HepG2 (cell line): ENCODE measurements at regions not wholly inside any gene's neighbourhood (a gene's known extent, or its start where the extent isn't known, plus 50 kb on each side); places are given as distances from the start of the nearest gene placed in this dataset.

ENCODE experiments used
- ATAC-seq: fragments of 200-7000 bp; cut with Tn5 transposase; 3 replicates; pipeline ENCODE4 v1.9.1; 2020; ENCODE audit warnings: mild to moderate bottlenecking, moderate library complexity
- BruUV-seq: library from RNA; stranded (reverse); fragments of 400-500 nt; replicated peaks from 2 replicates; lab custom pipeline; 2021; lab: Mats Ljungman, UMichigan
- CTCF ChIA-PET: fragments of 300-600 bp; formaldehyde crosslinking; extraction: SDS; loops from one replicate; lab custom pipeline; 2021; ENCODE audit warnings: low total read pairs, inconsistent platforms, low intra/inter-chr PET ratio; lab: Yijun Ruan, JAX
- POLR2A ChIA-PET: fragments of 350-600 bp; sonication (Branson Sonifier 250); formaldehyde crosslinking; loops from one replicate; lab custom pipeline; 2020; ENCODE audit warnings: antibody characterized with exemption, inconsistent platforms; lab: Yijun Ruan, JAX
- DNase-seq: peaks from one replicate; pipeline ENCODE4 v3.0.0-alpha.2; 2015; ENCODE audit warnings: low spot score
- FAIRE-seq: peaks from 3 replicates; lab custom pipeline; 2011; peaks lifted over from hg19 to GRCh38; lab: Jason Lieb, UNC
- H2AFZ ChIP-seq: one replicate; pipeline ENCODE4 v1.6.1; 2011; ENCODE audit warnings: low read length, inconsistent platforms
- H3K27ac ChIP-seq: fragments of 300-600 bp; 3 replicates; pipeline ENCODE4 v1.8.0; 2011; ENCODE audit warnings: mixed run types, mild to moderate bottlenecking, mixed read lengths, low read length, inconsistent platforms; ENCODE audit not compliant: insufficient read depth; ENCODE audit errors: extremely low read length
- H3K27me3 ChIP-seq, 2 experiments: fragments of 200-600 bp in 1 of 2; 2 replicates in 1 of 2; 3 replicates in 1 of 2; pipeline versions ENCODE4 v1.6.0 to v1.8.0; 2011; ENCODE audit warnings: low read length in 2 of 2, mild to moderate bottlenecking in 2 of 2, moderate library complexity in 2 of 2, inconsistent platforms in 1 of 2; ENCODE audit not compliant: insufficient read depth in 2 of 2, control insufficient read depth in 1 of 2
- H3K36me3 ChIP-seq, 2 experiments: fragments of 200-600 bp in 1 of 2; replicated peaks in 1 of 2; 2 replicates in 1 of 2; 3 replicates in 1 of 2; pipeline versions ENCODE4 v1.5.1 to v1.8.0; 2011; ENCODE audit warnings: low read length in 2 of 2, inconsistent platforms in 1 of 2; ENCODE audit not compliant: insufficient read depth in 2 of 2, control insufficient read depth in 1 of 2
- H3K4me1 ChIP-seq: 2 replicates; pipeline ENCODE4 v1.5.1; 2012; ENCODE audit warnings: low read length, inconsistent platforms; ENCODE audit not compliant: insufficient read depth
- H3K4me2 ChIP-seq: 2 replicates; pipeline ENCODE4 v1.6.0; 2011; ENCODE audit warnings: low read depth, low read length, inconsistent platforms
- H3K4me3 ChIP-seq, 3 experiments: fragments of 200-600 bp in 1 of 3; sonication (generic), shearing (Covaris generic) in 1 of 3; replicated peaks in 1 of 3; 2 replicates each; pipeline ENCODE4 v1.5.1; 2011 to 2016; ENCODE audit warnings: low read length in 3 of 3, inconsistent platforms in 2 of 3, low read depth in 2 of 3, mild to moderate bottlenecking in 2 of 3, control low read depth in 1 of 3, mixed read lengths in 1 of 3; ENCODE audit not compliant: insufficient read depth in 1 of 3
- H3K79me2 ChIP-seq: one replicate; pipeline ENCODE4 v1.6.1; 2011; ENCODE audit warnings: low read length, inconsistent platforms; ENCODE audit not compliant: insufficient read depth
- H3K9ac ChIP-seq: 2 replicates; pipeline ENCODE4 v1.6.0; 2011; ENCODE audit warnings: mild to moderate bottlenecking, low read depth, low read length, inconsistent platforms; ENCODE audit not compliant: insufficient read depth
- H3K9me3 ChIP-seq: 2 replicates; pipeline ENCODE4 v1.5.1; 2012; ENCODE audit warnings: mild to moderate bottlenecking, low read length
- H4K20me1 ChIP-seq: 2 replicates; pipeline ENCODE4 v1.6.0; 2011; ENCODE audit warnings: inconsistent platforms, mild to moderate bottlenecking, low read length, moderate library complexity; ENCODE audit not compliant: insufficient read depth
- CBX1 ChIP-seq: IDR thresholded peaks from one replicate; pipeline ENCODE4 v1.6.1; 2016; ENCODE audit warnings: antibody characterized with exemption, low read depth
- DNMT1 ChIP-seq: sonication (generic); formaldehyde crosslinking; IDR thresholded peaks from 2 replicates; pipeline ENCODE4 v1.5.1; 2020; ENCODE audit warnings: mild to moderate bottlenecking, missing genetic modification reagents
- ESRRA ChIP-seq: sonication (generic); formaldehyde crosslinking; IDR thresholded peaks from 2 replicates; pipeline ENCODE4 v1.5.1; 2020; ENCODE audit warnings: mild to moderate bottlenecking, low read depth, missing genetic modification reagents
- FOXA1 ChIP-seq, 2 experiments: fragments of 450-650 bp in 1 of 2; sonication (generic) in 1 of 2; formaldehyde crosslinking in 1 of 2; IDR thresholded peaks; 2 replicates each; pipeline versions ENCODE4 v1.4.0 to v1.6.1; 2016 to 2020; ENCODE audit warnings: missing genetic modification reagents in 1 of 2
- FOXK2 ChIP-seq: fragments of 450-650 bp; IDR thresholded peaks from 2 replicates; pipeline ENCODE4 v1.6.1; 2016
- GPBP1L1 ChIP-seq: sonication (generic); formaldehyde crosslinking; IDR thresholded peaks from 2 replicates; pipeline ENCODE4 v1.5.0; 2020; ENCODE audit warnings: mild to moderate bottlenecking, missing genetic modification reagents
- HMG20B ChIP-seq: conservative IDR thresholded peaks from 2 replicates; pipeline ENCODE4 v1.6.1; 2016; ENCODE audit warnings: missing genetic modification reagents, missing compliant biosample characterization
- PRDM10 ChIP-seq: sonication (generic); formaldehyde crosslinking; IDR thresholded peaks from 2 replicates; pipeline ENCODE4 v1.4.0; 2020; ENCODE audit warnings: low read depth, missing genetic modification reagents
- SAP130 ChIP-seq: IDR thresholded peaks from 2 replicates; pipeline ENCODE4 v1.6.1; 2016; ENCODE audit warnings: low read depth
- ZBTB21 ChIP-seq: sonication (generic); formaldehyde crosslinking; IDR thresholded peaks from 2 replicates; pipeline ENCODE4 v1.4.0; 2020; ENCODE audit warnings: missing genetic modification reagents
- ZNF101 ChIP-seq: sonication (generic); formaldehyde crosslinking; IDR thresholded peaks from 2 replicates; pipeline ENCODE4 v1.4.0; 2020; ENCODE audit warnings: mild to moderate bottlenecking, low read depth, missing genetic modification reagents, borderline replicate concordance
- ZNF354B ChIP-seq: sonication (generic); formaldehyde crosslinking; IDR thresholded peaks from 2 replicates; pipeline ENCODE4 v1.8.0; 2022; ENCODE audit warnings: mild to moderate bottlenecking, missing genetic modification reagents
- ZNF512 ChIP-seq: sonication (generic); formaldehyde crosslinking; IDR thresholded peaks from 2 replicates; pipeline ENCODE4 v1.4.0; 2020; ENCODE audit warnings: mild to moderate bottlenecking, missing genetic modification reagents
- ZNF543 ChIP-seq: sonication (generic); formaldehyde crosslinking; IDR thresholded peaks from 2 replicates; pipeline ENCODE4 v1.4.0; 2020; ENCODE audit warnings: mild to moderate bottlenecking, missing genetic modification reagents
- ZNF567 ChIP-seq: sonication (generic); formaldehyde crosslinking; IDR thresholded peaks from 2 replicates; pipeline ENCODE4 v1.8.1; 2023; ENCODE audit warnings: mild to moderate bottlenecking, missing genetic modification reagents, borderline replicate concordance
- ZNF576 ChIP-seq: sonication (generic); formaldehyde crosslinking; IDR thresholded peaks from 2 replicates; pipeline ENCODE4 v1.4.0; 2020; ENCODE audit warnings: mild to moderate bottlenecking, missing genetic modification reagents
- ZNF629 ChIP-seq: sonication (generic); formaldehyde crosslinking; conservative IDR thresholded peaks from 2 replicates; pipeline ENCODE4 v1.5.0; 2020; ENCODE audit warnings: missing genetic modification reagents
- ZNF703 ChIP-seq: sonication (generic); formaldehyde crosslinking; IDR thresholded peaks from 2 replicates; pipeline ENCODE4 v1.5.1; 2020; ENCODE audit warnings: missing genetic modification reagents, mild to moderate bottlenecking, moderate library complexity, borderline replicate concordance
- ZNF749 ChIP-seq: sonication (generic); formaldehyde crosslinking; IDR thresholded peaks from 2 replicates; pipeline ENCODE4 v1.8.0; 2022; ENCODE audit warnings: mild to moderate bottlenecking, missing genetic modification reagents, moderate library complexity, borderline replicate concordance
- WGBS: methylation state at CpG from one replicate; pipeline ENCODE4 v1.1.6; 2017; ENCODE audit warnings: low lambda C conversion rate; 5-methylcytosine and 5-hydroxymethylcytosine counted together
- in situ Hi-C: cut with HindIII; loops from 2 replicates; pipeline ENCODE4 v1.10.0; 2017; ENCODE audit warnings: low pct_unique_long_range_greater_than_20kb; ENCODE audit not compliant: extremely low pct_ligation_motif_present
- intact Hi-C: fragments of 100-400 bp; cut with micrococcal nuclease; formaldehyde crosslinking; loops from one replicate; pipeline ENCODE4 v1.10.0; 2022; ENCODE audit not compliant: unreplicated experiment

- intact Hi-C loops (no loop called here), in situ Hi-C loops (no loop called here)
- POLR2A ChIA-PET, result no interaction called here
Observed at GRCh38 chr10:109741712-109742111, 181.6 kb downstream of the XPNPEP1 start.

More at GRCh38 chr10:109741712-109742111, 181.6 kb downstream of the XPNPEP1 start:
- no peak for FAIRE-seq
- Histone ChIP-seq H2AFZ (no peak overlapping the region), H3K27me3 (no peaks in the 10 kb centered on the region; a peak in 1 of 5 replicates), H3K4me2 (no peak overlapping the region), H3K4me1 (no peaks in the 10 kb centered on the region), H3K4me3 (no peak overlapping the region), H3K27ac (no peak overlapping the region), H3K36me3 (no peaks in the 10 kb centered on the region), H3K9ac (no peak overlapping the region)
- CTCF ChIA-PET, result no interaction called here
- no peak; the same call in 2 of the 3 replicates for ATAC-seq
- BruUV-seq, result no TSS peak
- 2% methylated on average over 2 of the region's 2 CpGs for WGBS
- no peak for DNase-seq
- TF ChIP-seq ZNF543 (CRISPR knock-in tag) (no peak), HMG20B (CRISPR knock-in tag) (no peak), CBX1 (no peak), ZNF512 (CRISPR knock-in tag) (no peak), PRDM10 (CRISPR knock-in tag) (no peak), FOXA1 (IDR thresholded peaks at IDR 0.05) (no peak), FOXA1 (CRISPR knock-in tag; IDR thresholded peaks at IDR 0.05) (no peak), ZNF567 (CRISPR knock-in tag) (no peak), GPBP1L1 (CRISPR knock-in tag) (no peak), ESRRA (CRISPR knock-in tag) (no peak), DNMT1 (no peak), FOXK2 (no peak), ZNF629 (CRISPR knock-in tag) (no peak), ZNF703 (CRISPR knock-in tag) (no peak), ZBTB21 (CRISPR knock-in tag) (no peak), ZNF749 (CRISPR knock-in tag) (no peak), ZNF101 (no peak), ZNF354B (CRISPR knock-in tag) (no peak), SAP130 (no peak), ZNF576 (CRISPR knock-in tag) (no peak)
- TF ChIP-seq, all 625 proteins: peak for 0
- no peaks in the 10 kb centered on the region for H3K9me3 ChIP-seq
- no peaks in the 10 kb centered on the region for H3K79me2 ChIP-seq
- H4K20me1 ChIP-seq, result no peaks in the 10 kb centered on the region
